ENCODE measurements at regions not wholly inside any gene's neighbourhood (a gene's known extent, or its start where the extent isn't known, plus 50 kb on each side); places are given as distances from the start of the nearest gene placed in this dataset.

DNA sequence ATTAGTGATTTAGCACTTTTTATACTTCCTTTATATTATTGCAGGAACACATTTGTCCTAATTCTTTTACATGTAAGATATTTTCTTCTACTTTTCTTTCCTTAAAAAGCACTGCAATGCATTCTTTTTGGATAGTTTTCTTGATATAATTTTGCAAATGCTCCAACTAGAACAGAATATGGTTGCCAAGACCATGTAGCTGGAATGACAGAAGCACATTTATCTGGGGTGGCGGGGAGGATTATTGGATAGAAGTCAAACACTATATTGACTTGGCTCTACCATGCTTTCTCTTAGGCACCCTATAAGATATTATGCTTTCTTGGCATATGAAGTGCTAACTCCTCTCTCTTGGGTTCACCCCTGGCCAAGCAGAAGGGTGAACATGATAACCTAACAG is 983.5 kb downstream of the FAT4 start:
- TF ChIP-seq POLR2A (IDR thresholded peaks at IDR 0.05) (no peak), POLR2AphosphoS5 (IDR thresholded peaks at IDR 0.05) (no peak), EP300 (IDR thresholded peaks at IDR 0.05) (no peak)
- TF ChIP-seq, protein P1, sequence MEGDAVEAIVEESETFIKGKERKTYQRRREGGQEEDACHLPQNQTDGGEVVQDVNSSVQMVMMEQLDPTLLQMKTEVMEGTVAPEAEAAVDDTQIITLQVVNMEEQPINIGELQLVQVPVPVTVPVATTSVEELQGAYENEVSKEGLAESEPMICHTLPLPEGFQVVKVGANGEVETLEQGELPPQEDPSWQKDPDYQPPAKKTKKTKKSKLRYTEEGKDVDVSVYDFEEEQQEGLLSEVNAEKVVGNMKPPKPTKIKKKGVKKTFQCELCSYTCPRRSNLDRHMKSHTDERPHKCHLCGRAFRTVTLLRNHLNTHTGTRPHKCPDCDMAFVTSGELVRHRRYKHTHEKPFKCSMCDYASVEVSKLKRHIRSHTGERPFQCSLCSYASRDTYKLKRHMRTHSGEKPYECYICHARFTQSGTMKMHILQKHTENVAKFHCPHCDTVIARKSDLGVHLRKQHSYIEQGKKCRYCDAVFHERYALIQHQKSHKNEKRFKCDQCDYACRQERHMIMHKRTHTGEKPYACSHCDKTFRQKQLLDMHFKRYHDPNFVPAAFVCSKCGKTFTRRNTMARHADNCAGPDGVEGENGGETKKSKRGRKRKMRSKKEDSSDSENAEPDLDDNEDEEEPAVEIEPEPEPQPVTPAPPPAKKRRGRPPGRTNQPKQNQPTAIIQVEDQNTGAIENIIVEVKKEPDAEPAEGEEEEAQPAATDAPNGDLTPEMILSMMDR (IDR thresholded peaks at IDR 0.05): no peak
